DMS 273 treated with DMSO at 0.1 percent for 48 hours (cell line): ENCODE measurements at regions not wholly inside any gene's neighbourhood (a gene's known extent, or its start where the extent isn't known, plus 50 kb on each side); places are given as distances from the start of the nearest gene placed in this dataset.

ENCODE experiments used
- DNase-seq: peaks from one replicate; lab custom pipeline; 2025; lab: John Stamatoyannopoulos, UW

DNA sequence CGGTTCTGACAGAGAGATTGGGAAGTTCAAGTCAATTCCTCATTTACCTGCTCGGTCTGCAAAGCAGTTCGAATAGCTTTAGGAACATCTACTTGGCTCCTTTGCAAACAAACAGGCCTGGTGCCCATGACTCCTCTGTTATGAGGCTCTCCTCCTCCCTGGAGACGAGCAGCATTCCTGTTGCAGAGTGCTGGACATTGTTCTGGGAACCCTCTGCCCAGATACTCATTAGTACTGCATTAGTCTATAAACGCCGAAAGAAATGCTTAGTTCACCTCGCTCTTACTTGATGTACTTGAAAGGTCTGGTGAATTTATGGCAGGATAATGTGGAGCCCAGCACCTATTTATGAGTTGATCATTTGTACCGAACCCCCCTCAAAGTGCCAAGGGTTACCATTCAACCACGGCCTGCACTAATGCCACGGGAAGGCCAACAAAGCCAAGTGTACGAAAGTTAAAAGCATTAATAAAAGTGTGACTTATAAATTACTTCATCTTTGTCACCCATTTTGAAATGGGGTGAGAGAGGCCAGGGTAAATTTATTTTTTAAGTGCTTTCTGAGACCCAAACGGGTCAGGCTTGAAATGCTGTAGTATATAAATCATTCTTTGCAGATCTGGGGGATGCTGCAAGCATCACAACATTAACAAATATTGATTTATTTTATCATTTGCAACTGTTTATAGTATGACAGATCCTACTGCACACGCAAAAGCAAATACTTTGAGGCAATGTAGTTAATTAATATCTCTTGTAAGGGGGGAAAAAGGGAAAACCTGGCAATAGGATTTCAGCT lies 478.9 kb upstream of the PSMD7 start:
- no peak for DNase-seq

DNA sequence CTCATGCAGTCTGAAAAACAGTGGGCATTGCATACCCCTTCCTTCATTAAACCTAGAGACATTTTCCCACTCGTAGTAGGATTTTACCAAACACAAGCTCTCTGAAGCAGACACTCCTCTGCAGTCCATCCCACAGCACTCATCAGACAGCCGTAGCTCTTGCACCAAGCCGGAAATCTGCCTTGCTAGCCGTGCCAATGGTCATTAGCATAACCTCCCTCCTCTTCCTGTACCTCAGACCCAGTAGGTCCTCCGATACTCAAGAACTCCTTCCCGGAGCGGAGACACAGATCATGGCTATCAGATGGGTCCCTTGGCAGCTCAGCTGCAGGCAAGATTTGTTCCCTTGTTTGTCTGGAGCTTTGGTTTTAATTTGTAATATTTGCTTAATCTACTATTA lies 483.1 kb upstream of the PSMD7 start:
- DNase-seq: no peak

DNA sequence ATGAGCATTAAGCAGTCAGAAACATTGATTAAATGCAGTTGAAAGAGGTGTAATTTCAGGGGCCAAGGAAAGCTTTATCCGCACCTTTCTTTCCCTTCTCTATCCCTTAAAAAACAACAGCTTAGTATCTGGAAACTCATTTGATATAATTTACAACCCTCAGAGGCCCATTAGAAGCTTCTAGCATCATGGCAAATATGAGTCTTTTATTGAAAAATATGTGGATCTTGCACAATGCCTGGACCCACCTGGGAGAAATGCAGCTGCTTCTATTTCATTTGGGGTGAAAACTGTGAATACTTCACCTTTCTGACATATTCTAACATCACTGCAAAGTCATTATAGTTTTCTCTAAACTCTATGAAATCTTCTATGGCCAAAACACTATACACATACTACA lies 492.2 kb upstream of the PSMD7 start:
- no peak for DNase-seq

DNA sequence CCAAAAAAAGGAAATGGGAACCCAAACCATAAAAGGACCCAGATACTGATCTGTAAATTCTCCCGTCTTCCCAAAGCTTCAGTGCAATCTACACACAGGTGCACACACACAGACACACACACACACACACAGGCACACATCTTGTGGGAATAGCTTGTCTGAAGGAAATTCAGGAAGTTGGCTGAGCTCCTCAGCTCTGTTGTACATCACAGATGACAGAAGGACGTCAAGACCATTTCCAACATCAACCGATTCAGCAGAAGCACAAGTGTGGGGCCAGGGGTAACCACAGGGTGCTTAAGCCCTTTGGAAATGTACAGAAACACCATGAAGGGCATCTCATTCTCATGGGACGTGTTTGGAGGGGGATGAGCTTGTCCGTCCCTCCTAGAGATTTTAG lies 498.1 kb upstream of the PSMD7 start:
- DNase-seq: no peak

DNA sequence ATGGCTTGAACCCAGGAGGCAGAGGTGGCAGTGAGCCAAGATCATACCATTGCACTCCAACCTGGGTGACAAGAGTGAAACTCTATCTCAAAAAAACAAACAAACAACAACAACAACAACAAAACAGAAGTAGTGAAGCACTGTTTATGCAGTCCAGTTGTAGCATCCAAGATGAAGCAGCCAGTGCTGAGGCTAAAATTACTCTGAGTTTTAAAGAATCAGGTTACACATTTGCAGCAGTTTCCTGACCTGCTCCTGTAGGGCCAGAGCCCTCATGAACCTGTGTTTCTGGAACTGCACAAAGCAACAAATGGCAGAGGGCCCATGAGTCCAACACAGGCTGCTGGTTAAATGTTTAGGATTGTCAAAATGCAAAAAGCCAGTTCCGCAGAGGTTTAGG lies 499.5 kb upstream of the PSMD7 start:
- no peak for DNase-seq

DNA sequence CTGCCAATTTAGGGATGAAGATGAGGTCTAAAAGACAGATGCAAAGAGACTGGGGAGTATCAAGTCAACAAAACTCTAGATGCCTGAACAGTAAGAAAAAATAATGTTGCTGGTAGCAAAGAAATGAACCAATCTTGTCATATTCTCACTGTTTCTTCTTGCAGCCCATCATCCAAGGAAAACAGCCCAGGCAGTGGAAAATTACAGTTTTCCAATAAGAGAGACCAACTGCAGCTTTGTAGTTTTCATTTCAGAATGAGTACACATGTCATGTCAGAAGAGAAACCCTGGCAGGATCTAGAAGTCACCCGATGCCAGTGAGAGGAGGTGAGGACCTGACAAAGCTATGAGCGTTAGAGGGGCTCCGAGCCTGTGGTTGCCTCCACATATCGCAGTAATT lies 500.4 kb upstream of the PSMD7 start:
- DNase-seq: no peak

DNA sequence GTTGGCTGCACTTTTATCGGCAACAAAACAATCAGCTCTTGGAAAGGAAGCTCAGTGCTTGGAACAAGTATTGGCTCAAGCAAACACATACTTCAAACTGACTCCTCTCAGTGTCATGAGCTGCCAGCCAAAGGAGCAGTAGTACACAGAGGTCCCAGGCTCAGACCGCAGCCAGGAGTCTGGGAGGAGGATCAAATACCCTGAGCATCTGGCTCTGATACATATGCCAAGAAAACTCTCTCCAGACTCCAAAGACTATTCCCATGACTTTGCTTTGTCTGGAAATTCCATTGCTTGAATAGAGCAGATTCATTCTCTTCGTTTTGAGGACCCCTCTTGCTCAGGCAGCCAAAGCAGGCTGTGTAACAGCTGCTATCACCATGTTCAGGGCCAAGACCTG lies 501.6 kb upstream of the PSMD7 start:
- peak; percentile 77 for DNase-seq

DNA sequence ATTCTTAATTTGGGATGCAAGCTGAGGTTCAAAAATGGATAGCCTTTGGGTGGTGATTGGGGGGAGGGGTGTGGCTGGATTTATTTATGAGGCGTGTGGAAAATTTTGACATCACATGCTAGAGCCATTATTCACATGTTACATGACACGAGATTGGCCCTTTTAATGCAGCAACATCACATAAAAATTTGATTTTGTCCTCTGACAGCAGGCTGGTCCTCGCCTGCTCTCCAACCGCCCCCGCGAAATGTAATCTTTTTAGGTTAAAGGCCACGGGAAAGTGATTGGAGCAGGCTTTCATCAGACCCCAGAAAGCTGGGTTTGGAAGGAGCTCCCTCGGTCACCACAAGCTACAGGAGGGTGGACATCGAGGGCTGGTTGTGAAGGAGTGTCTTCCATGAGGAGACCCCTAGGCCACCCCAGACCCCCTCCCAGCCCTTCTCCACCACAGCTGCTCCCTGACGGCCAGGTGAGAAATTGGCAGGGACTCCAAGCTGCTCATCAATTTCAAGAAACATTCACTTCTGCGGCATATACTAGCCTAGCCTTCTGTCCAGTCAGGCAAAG lies 502.7 kb upstream of the PSMD7 start:
- no peak for DNase-seq

DNA sequence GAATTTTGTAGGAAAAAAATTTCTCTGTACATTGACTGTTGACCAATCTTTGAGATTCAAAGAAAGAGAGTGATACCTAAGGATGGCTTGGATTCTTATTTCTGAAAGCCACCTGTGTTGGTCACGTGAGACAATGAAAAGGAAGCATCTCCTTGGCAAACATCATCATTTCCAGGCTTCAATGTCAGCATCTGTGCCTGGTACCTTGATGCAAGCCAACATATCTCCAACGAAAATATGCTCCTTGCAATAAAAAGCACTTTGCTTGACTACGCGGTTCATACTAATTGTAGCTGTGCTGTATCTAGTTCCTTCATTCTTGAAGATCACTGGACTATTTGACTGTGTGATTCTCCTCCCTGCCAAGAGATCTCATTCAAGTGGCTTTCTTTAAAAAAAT lies 503.4 kb upstream of the PSMD7 start:
- no peak for DNase-seq

DNA sequence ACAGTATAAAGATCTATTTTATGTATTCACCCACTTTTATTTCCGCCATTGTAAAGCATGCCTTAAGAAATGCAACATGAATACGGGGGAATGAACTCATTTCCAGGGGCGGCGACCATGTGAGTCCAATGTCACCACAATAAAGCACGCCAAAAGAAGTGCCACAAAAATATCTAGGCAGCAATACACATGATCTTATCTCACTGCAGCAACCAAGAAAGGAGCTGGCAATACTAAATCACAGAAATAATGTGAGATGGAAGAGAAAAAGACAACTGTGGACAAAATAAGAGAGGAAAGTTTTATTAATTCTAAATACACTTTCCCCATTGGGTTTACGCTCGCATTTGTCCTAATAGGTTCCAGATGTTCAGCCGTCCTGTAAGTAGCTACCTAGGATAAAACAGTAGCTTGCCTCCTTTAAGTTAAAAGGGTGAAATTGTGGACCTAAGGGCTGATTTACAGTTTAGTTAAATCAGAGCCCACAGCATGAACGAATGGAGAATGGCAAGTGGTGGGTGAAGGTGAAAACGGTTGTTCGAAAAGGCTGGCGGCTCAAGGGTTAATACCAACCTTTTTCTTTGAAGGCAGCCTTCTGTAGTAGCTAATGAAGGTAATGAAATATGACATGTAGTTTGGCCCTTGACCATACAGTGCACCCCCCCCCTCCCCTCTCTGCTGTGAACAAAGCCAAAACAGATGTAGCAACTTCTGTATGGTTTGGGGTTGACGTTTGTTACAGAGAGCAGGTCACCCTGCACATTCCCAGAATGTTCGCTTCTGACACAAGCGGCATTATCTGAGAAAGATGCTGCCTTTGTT lies 504.2 kb upstream of the PSMD7 start:
- no peak for DNase-seq

DNA sequence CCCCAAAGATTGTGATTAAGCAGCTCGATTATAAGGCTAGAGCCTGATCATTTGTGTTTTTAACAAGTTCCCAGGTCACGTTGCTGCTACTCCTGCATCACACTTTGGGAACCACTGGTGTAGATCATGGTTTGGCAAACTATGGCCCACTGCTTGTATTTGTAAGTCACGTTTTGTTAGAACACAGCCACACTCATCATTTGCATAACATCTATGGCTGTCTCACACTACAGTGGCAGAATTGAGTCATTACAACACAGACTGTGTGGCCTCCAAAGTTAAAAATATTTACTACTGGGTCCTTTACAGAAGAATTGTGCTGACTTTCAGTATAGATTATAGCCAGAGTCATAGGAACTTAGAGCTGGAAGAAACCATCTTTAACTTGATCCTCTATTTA lies 515.3 kb upstream of the PSMD7 start:
- DNase-seq: no peak

DNA sequence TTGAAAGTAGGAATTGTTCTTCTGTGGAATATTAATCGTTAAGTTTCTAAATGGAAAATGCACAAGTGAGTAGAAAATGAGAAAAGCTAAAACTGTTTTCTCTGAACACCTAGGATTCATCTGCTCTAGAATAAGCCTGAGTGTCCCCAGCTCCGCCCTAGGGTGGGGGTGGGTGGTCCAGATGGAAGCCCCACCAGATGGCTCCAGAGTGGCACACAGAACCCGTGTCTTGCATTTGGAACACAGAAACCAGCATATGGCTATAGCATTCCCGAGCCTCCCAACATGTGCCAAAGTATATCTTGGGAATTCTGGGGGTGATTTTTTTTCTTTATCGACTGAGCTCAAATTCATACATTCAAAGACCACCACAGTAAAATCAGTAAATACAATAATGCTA lies 517.7 kb upstream of the PSMD7 start:
- DNase-seq: peak; percentile 70

DNA sequence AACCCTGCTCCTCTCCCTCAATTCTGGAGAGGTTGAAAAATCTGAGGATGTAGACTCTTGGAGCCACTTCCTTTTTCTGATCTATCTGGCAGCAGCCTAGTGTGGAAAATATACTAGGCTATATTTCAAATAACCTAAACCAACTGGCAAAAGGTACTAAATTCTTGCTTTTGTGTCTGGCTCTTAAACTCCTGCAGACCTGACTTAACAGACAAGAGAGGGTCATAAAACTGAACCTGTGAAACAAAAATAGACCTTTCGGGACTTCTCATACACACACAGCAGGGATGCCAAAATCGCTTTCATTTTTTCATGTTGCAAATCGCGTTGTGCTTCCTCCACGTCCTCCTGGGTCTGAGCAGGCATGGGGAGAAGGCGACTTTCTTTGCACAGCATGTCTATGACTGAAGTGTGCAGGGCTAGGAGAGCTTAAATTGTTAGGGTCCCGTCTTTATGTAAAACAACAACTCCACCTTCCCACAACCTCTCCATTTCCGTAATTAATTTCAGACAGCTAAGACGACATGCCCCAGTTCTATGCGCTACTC lies 520.7 kb upstream of the PSMD7 start:
- no peak for DNase-seq

DNA sequence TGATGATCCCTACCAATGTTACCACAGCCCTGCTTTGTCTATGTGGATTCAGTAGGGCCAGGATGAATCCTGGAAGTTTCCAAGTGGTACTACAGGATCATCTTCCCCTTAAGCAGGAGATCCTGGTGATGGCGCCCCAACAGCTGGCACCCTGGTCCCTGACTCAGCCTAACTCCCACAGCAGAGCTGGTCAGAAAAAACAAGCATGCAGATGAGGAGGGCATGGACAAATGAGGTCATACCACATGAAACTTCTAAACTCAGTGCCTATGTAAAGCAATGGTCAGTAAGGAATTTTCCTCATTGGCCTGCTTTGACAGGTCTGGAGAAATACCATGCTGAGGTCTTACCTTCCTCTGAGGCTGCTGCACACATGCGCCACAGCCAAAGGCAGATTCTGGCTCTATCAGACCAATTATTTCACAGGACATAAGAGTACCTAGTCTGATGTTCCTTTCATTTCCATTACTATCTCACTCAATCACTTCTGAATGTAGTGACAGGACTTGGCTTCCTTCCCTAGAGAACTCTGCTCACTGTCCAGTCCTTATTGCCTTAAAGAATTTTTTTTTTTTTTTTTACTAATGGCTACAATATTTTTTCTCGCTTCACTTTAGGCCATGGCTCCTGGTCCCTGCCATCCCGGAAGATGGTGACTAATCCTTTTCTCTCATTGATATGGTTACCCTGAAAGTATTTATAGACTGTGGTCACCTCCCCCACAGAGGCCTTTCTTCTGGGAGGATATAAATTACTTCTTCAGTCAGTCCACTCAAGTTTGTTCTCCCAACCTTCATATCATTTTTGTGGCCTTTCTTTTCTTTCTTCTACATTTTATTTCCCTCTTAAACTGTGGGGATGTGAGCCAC lies 525.2 kb upstream of the PSMD7 start:
- DNase-seq: no peak

DNA sequence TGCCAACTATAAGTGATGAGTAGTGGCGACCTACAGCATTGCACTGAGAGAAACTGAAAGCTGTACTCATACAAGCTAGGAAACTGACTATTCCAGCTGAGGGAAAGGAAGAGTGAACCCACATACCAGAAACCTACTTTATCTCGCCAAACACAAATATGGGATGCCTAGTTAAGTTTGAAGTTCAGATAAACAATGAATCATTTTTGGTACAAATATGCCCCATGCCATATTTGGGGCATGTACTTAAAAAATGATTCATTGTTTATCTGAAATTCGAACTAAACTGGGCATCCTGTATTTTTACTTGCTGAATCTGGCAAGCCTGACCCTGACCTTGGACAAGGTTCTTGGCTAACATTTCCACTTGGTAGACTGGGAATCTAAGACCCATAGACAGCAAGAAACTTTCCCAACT lies 527.8 kb upstream of the PSMD7 start:
- no peak for DNase-seq

DNA sequence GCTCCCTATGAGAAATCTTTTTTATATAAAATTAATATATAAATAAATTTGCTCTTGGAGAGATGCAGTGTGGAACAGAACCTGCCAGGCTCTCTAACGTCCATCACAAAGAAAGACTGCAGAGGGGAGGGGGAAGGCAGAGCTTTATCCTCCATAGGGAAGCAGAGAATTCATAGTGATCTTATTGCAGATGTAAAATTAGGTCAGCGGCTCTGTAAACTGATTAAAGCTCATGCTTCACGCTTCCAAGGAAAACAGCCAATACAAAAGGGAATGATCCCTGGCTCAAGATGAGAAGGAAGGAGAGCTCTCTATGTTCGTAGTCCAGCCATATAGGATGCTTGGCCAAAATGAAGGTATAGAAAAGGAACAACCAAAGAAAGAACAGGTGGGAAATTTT lies 532.3 kb upstream of the PSMD7 start:
- DNase-seq: no peak

DNA sequence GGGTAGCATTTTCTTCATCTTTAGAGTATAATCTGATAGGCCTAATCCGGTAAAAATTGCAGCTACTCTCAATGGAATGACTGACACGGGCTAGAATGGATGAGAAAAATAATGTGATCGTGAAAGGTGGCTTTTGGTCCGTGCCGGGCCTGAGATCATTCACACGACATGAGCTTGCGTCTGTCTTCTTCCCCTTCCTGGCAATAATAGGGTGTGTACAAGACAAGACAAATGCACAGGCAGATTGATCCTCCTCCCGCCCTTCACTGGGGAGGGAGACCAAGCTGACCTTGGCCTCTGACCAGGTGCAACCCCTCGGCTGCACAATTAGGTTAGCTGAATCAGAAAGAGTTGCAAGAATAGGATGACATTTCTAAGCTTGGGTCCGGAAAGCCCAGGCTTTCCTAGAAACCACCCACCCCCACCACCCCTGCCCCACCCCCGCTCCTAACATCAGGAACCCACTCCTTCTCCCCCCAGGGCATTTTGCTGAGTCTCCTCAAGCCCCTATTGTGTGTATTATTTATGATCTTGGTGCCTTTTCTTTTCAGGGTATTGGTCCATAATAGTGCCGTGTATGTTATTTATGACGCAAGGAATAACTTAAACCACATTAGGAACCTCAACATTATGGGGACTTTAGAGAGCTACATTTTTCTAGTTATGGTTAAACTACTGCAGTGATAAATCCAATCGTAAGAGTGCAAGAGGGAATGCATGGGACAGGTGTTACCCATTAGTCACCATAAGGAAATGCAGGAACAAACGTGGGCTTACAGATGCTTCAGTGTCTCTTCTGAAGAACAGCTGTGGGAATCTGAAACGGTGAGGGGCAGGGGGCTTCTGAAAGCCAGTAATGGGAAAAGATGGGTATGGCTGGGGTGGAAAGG lies 540.1 kb upstream of the PSMD7 start:
- DNase-seq: no peak

DNA sequence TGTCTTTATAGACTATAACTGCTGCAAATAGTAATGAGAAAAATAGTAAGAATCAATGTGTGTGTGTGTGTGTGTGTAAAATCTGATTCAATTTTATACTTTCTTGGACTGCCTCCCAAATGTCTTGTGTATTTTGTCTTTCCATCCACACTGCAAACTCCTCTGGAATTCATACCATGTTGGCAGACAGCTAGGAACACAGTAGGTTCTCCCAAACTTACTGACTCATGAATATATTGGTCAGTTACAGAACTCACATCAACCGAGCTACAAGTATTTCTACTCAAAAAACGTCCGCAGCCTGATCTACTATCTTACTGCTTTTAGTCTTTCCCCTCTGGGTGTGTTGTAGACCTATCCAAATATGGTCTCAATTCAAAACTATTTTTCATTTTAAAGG lies 542.7 kb upstream of the PSMD7 start:
- DNase-seq: no peak

DNA sequence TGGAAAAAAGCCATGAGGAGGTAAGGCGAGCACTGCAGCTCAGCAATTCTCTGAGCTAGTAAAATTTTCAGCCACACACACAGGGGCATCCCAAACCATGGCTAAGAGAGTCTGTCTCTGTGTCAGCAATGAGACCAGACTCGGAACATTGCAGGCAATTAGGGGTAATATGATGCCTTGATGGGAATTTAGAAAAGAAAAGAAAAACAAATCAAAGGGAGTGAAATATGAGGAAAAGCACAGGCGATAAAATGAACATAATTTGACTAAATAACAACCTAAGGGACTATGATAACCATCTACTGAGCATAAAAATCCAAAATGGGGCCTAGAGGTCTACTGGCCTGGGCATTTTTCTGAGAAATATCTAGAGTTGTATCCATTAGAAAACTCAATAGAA lies 546.0 kb upstream of the PSMD7 start:
- no peak for DNase-seq

DNA sequence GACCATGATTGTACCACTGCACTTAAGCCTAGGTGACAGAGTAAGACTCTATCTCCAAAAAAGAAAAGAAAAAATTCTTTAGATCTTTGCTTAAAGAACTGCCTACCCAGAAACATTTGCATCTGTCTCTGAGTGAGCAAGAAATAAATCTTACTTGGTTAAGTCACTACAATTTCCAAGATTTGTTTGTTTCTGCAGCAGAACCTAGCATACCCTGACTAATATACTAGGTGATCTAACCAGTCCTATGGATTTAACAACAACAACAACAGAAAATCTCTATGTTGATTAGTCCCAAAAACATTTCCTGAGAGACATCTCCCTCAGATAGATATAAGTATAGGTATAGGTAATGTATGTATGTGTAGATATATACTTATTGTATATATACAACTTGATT lies 549.3 kb upstream of the PSMD7 start:
- no peak for DNase-seq

DNA sequence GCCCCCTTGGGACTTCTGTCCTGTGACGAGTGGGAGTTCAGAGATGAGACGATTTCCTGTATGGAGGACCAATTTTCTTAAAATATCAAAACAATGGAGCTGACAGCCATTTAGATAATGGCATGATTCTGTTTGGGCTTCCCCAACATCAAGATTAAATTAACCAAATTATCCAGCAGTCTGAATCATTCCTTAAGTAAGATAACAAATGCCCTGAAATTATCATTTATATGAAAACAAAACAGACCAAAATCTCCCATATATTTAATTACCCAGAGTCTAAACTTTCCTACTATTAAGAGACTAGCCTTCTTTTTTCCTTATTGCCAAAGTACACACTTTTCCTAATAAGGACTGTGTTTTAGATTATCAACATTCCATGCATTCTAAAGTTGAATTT lies 550.1 kb upstream of the PSMD7 start:
- DNase-seq: no peak
